A549 (cell line): ENCODE measurements at regions not wholly inside any gene's neighbourhood (a gene's known extent, or its start where the extent isn't known, plus 50 kb on each side); places are given as distances from the start of the nearest gene placed in this dataset.
"Not testable (repeated sequence)": the region's sequence is repeated elsewhere in the genome, so short reads cannot be mapped to it uniquely, and the experiment has no call there.

Source experiments
- ATAC-seq, 2 experiments: fragments of 200-7000 bp in 1 of 2; fragments of >200 bp in 1 of 2; cut with Nextera tagmentation in 1 of 2; cut with Tn5 transposase in 1 of 2; 3 replicates each; pipeline versions ENCODE4 v1.8.0 to v1.9.1; 2018 to 2020; ENCODE audit warnings: mild to moderate bottlenecking in 1 of 2, moderate library complexity in 1 of 2
- CTCF ChIA-PET: fragments of 300-600 bp; sonication (Branson Sonifier 250); formaldehyde crosslinking; extraction: SDS; loops from one replicate; lab custom pipeline; 2021; ENCODE audit warnings: antibody characterized with exemption, inconsistent platforms; lab: Yijun Ruan, JAX
- POLR2A ChIA-PET: fragments of 350-600 bp; formaldehyde crosslinking; extraction: SDS; loops from one replicate; lab custom pipeline; 2021; ENCODE audit warnings: antibody characterized with exemption, inconsistent platforms; lab: Yijun Ruan, JAX
- DNase-seq, 2 experiments: peaks; one replicate each; pipeline versions ENCODE4 v3.0.0 to v3.0.0-alpha.2; 2011 to 2016; ENCODE audit warnings: low read depth in 1 of 2, low spot score in 1 of 2
- FAIRE-seq: peaks from 2 replicates; lab custom pipeline; 2011; peaks lifted over from hg19 to GRCh38; lab: Jason Lieb, UNC
- H3K27ac ChIP-seq, 2 experiments: fragments of >200 bp; sonication (Bioruptor Twin); formaldehyde crosslinking; 3 replicates each; pipeline ENCODE4 v1.5.1; 2016 to 2017
- H3K4me1 ChIP-seq: fragments of >200 bp; sonication (Bioruptor Twin); formaldehyde crosslinking; 3 replicates; pipeline ENCODE4 v1.6.1; 2016
- H3K4me2 ChIP-seq: fragments of >200 bp; sonication (Bioruptor Twin); formaldehyde crosslinking; 3 replicates; pipeline ENCODE4 v1.6.1; 2016
- H3K4me3 ChIP-seq: fragments of >200 bp; sonication (Bioruptor Twin); formaldehyde crosslinking; 3 replicates; pipeline ENCODE4 v1.5.1; 2016
- H3K9me3 ChIP-seq: fragments of >200 bp; sonication (Bioruptor Twin); formaldehyde crosslinking; 3 replicates; pipeline ENCODE4 v1.6.1; 2016
- BHLHE40 ChIP-seq: IDR thresholded peaks from 2 replicates; pipeline ENCODE4 v1.6.1; 2012; ENCODE audit warnings: low read depth, low read length, inconsistent platforms
- EP300 ChIP-seq, 2 experiments: fragments of >200 bp; sonication (Bioruptor Twin); formaldehyde crosslinking; IDR thresholded peaks; 2 replicates in 1 of 2; 3 replicates in 1 of 2; pipeline ENCODE4 v1.6.1; 2016 to 2017
- FOSB ChIP-seq: fragments of 250-450 bp; sonication (Bioruptor Pico); IDR thresholded peaks from 2 replicates; pipeline ENCODE4 v1.5.0; 2020; ENCODE audit warnings: mild to moderate bottlenecking, moderate library complexity
- HEYL ChIP-seq: fragments of 250-450 bp; sonication (Bioruptor Pico); IDR thresholded peaks from 2 replicates; pipeline ENCODE4 v1.8.0; 2021; ENCODE audit warnings: mild to moderate bottlenecking, moderate library complexity
- HOXA7 ChIP-seq: fragments of 250-450 bp; sonication (Bioruptor Pico); IDR thresholded peaks from 2 replicates; pipeline ENCODE4 v1.5.0; 2020; ENCODE audit warnings: mild to moderate bottlenecking, moderate library complexity
- KDM5A ChIP-seq: fragments of 200-600 bp; sonication (generic); IDR thresholded peaks from 2 replicates; pipeline ENCODE4 v1.6.1; 2016; ENCODE audit warnings: antibody characterized with exemption, mild to moderate bottlenecking
- MYC ChIP-seq: IDR thresholded peaks from 2 replicates; pipeline ENCODE4 v1.6.1; 2012; ENCODE audit warnings: mild to moderate bottlenecking, inconsistent platforms, low read length, improper control_type of control experiment, borderline replicate concordance
- NPAS2 ChIP-seq: fragments of 250-450 bp; sonication (Bioruptor Pico); IDR thresholded peaks from 2 replicates; pipeline ENCODE4 v1.8.0; 2022; ENCODE audit warnings: mild to moderate bottlenecking, moderate library complexity, borderline replicate concordance
- POLR2A ChIP-seq: IDR thresholded peaks from 2 replicates; pipeline ENCODE4 v1.6.1; 2012; ENCODE audit warnings: mild to moderate bottlenecking, low read length
- RAD21 ChIP-seq, 2 experiments: fragments of >200 bp in 1 of 2; sonication (Bioruptor Twin) in 1 of 2; formaldehyde crosslinking in 1 of 2; IDR thresholded peaks in 1 of 2; conservative IDR thresholded peaks in 1 of 2; 2 replicates in 1 of 2; 3 replicates in 1 of 2; pipeline ENCODE4 v1.6.1; 2012 to 2018; ENCODE audit warnings: inconsistent platforms in 1 of 2
- RFX5 ChIP-seq: fragments of 450-650 bp; IDR thresholded peaks from 2 replicates; pipeline ENCODE4 v1.7.1; 2014; ENCODE audit warnings: antibody characterized with exemption, mild to moderate bottlenecking, moderate library complexity
- TFCP2L1 ChIP-seq: fragments of 250-450 bp; sonication (Bioruptor Pico); IDR thresholded peaks from 2 replicates; pipeline ENCODE4 v1.5.0; 2021; ENCODE audit warnings: mild to moderate bottlenecking
- WGBS: methylation state at CpG from one replicate; pipeline ENCODE4 v1.1.6; 2017; ENCODE audit errors: missing lambda C conversion rate; 5-methylcytosine and 5-hydroxymethylcytosine counted together
- TF ChIP-seq, protein P1 (sequence below): fragments of >200 bp; sonication (Bioruptor Twin); formaldehyde crosslinking; IDR thresholded peaks from 2 replicates; pipeline ENCODE4 v1.6.1; 2016
- TF ChIP-seq, protein P2 (sequence below): fragments of 250-450 bp; sonication (Bioruptor Pico); IDR thresholded peaks from 2 replicates; pipeline ENCODE4 v1.5.0; 2020; ENCODE audit warnings: low read depth, mild to moderate bottlenecking, moderate library complexity
- TF ChIP-seq, protein P3 (sequence below): IDR thresholded peaks from 2 replicates; pipeline ENCODE4 v1.6.1; 2012
- TF ChIP-seq, protein P4 (sequence below): fragments of 150-350 bp; IDR thresholded peaks from 2 replicates; pipeline ENCODE4 v1.6.1; 2014; ENCODE audit warnings: low read depth, mild to moderate bottlenecking, low read length
- TF ChIP-seq, protein P5 (sequence below): fragments of 250-450 bp; sonication (Bioruptor Pico); IDR thresholded peaks from 2 replicates; pipeline ENCODE4 v1.5.0; 2021; ENCODE audit warnings: mild to moderate bottlenecking, moderate library complexity, borderline replicate concordance

DNA sequence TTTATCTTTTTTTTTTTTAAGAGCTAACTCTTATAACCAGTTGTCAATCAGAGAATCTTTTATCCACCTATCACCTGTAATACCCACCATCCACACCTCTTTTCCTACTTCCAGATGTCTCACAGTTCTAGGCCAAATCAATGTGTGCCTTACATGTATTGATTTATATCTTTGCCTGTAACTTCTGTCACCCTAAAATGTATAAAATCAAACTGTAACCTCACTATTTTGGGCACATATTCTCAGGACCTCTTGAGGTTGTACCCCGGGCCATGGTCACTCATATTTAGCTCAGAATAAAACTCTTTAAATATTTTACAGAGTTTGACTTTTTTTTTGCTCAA lies 404.7 kb upstream of the RORB start:
- no peak for DNase-seq
- Histone ChIP-seq H3K9me3 (no peaks in the 10 kb centered on the region), H3K27ac (no peak overlapping the region), H3K4me2 (no peak overlapping the region), H3K4me1 (no peaks in the 10 kb centered on the region), H3K4me3 (no peak overlapping the region)
- ATAC-seq, result no peak
- TF ChIP-seq, protein P1, sequence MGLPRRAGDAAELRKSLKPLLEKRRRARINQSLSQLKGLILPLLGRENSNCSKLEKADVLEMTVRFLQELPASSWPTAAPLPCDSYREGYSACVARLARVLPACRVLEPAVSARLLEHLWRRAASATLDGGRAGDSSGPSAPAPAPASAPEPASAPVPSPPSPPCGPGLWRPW, result no peak
- TF ChIP-seq BHLHE40, result no peak
- TF ChIP-seq, protein P2, sequence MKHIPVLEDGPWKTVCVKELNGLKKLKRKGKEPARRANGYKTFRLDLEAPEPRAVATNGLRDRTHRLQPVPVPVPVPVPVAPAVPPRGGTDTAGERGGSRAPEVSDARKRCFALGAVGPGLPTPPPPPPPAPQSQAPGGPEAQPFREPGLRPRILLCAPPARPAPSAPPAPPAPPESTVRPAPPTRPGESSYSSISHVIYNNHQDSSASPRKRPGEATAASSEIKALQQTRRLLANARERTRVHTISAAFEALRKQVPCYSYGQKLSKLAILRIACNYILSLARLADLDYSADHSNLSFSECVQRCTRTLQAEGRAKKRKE, result no peak
- no peak for TF ChIP-seq HOXA7
- no peak for TF ChIP-seq HEYL (CRISPR knock-in tag)
- no peak for TF ChIP-seq EP300 (IDR thresholded peaks at IDR 0.05)
- no peak for TF ChIP-seq MYC
- no peak for TF ChIP-seq RAD21 (conservative IDR thresholded peaks at IDR 0.05 in 1 of 2, IDR thresholded peaks at IDR 0.05 in 1 of 2)
- no peak for TF ChIP-seq TFCP2L1 (CRISPR knock-in tag)
- WGBS, result 0% methylated on average over 1 of the region's 1 CpG
- no peak for FAIRE-seq
- ChIA-PET POLR2A (no interaction called here), CTCF (interaction anchor here (0.6 kb wide), 1 partner anchor 651 kb away, joined by 3 read pairs; no protein-coding TSS in a partner anchor)

DNA sequence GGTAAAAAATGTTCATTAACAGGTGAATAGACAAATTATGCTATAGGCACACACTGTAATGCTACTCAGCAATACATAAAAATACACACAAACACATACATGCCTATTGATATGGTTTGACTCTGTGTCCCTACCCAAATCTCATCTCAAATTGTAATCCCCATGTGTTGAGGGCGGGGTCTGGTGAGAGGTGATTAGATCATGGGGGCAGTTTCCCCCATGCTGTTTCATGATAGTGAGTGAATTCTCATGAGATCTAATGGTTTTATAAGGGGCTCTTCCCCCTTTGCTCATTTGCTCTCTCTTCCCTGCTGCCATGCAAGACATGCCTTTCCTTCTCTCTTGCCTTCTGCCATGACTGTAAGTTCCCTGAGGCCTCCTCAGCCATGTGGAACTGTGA lies 403.1 kb upstream of the RORB start:
- H3K4me2 ChIP-seq, POLR2A ChIA-PET, DNase-seq, ATAC-seq, H3K4me1 ChIP-seq, H3K4me3 ChIP-seq, H3K27ac ChIP-seq, FAIRE-seq, H3K9me3 ChIP-seq: not testable (repeated sequence)
- CTCF ChIA-PET, result interaction anchor here (0.6 to 1.1 kb wide), 2 partner anchors 9 to 548 kb away, joined by 3 read pairs; no protein-coding TSS in a partner anchor
- 0% methylated on average over 1 of the region's 1 CpG for WGBS

DNA sequence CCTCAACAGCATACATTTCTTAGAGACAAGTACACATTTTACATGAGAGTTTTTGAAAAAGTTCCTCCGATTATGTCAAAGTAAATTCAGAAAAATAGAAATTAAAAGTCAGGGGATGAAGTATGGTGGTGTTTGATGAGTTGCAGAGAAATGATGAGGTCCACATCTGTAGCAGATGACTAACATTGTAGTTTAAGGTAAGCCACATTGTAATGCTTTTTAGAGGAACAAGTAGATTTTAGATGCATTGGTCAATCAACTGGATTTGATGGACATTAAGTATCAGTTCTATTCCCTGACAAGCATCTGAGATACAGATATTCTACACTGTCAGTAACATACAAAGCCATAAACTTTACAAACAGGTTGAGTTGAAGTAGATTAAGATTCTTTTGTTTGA lies 402.4 kb upstream of the RORB start:
- Histone ChIP-seq H3K4me1 (no peaks in the 10 kb centered on the region), H3K27ac (no peak overlapping the region), H3K4me2 (no peak overlapping the region), H3K4me3 (no peak overlapping the region), H3K9me3 (no peaks in the 10 kb centered on the region)
- no peak for FAIRE-seq
- no peak for DNase-seq
- POLR2A ChIA-PET, result no interaction called here
- TF ChIP-seq MYC (no peak), FOSB (CRISPR knock-in tag) (no peak), POLR2A (no peak)
- TF ChIP-seq, protein P1, result no peak
- CTCF ChIA-PET, result interaction anchor here (1.1 kb wide), 1 partner anchor 8 kb away, joined by 3 read pairs; no protein-coding TSS in a partner anchor
- ATAC-seq, result no peak
- WGBS, result 19% methylated on average over 1 of the region's 1 CpG

DNA sequence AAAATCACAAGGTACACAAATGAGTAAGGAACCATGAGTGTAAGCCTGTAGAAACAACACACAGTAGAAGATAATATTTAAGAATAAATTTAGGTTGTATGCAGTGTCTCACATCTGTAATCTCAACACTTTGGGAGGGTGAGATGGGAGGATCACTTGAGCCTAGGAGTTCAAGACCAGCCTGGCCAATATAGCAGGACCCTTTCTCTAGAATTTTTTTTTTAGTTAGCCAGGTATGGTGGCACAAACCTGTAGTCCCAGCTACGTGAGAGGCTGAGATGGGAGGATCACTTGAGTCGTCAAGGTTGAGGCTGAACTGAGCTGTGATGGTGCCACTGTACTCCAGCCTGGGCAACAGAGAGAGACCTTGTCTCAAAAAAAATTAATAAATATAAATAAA lies 401.2 kb upstream of the RORB start:
- 0% methylated on average over 2 of the region's 2 CpGs for WGBS

More for the DNA sequence above, 401.2 kb upstream of the RORB start:
- ATAC-seq, result no peak
- ChIA-PET CTCF (no interaction called here), POLR2A (no interaction called here)
- Histone ChIP-seq H3K4me1 (no peaks in the 10 kb centered on the region), H3K9me3 (no peaks in the 10 kb centered on the region), H3K27ac (no peak overlapping the region), H3K4me3 (no peak overlapping the region), H3K4me2 (no peak overlapping the region)
- FAIRE-seq, result no peak
- DNase-seq, result no peak
- TF ChIP-seq NPAS2 (CRISPR knock-in tag), result no peak
- no peak for TF ChIP-seq KDM5A
- TF ChIP-seq, protein P3, sequence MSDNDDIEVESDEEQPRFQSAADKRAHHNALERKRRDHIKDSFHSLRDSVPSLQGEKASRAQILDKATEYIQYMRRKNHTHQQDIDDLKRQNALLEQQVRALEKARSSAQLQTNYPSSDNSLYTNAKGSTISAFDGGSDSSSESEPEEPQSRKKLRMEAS, result no peak
- TF ChIP-seq, protein P4, sequence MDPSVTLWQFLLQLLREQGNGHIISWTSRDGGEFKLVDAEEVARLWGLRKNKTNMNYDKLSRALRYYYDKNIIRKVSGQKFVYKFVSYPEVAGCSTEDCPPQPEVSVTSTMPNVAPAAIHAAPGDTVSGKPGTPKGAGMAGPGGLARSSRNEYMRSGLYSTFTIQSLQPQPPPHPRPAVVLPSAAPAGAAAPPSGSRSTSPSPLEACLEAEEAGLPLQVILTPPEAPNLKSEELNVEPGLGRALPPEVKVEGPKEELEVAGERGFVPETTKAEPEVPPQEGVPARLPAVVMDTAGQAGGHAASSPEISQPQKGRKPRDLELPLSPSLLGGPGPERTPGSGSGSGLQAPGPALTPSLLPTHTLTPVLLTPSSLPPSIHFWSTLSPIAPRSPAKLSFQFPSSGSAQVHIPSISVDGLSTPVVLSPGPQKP, result no peak
- TF ChIP-seq RFX5, result no peak
- TF ChIP-seq, protein P5, sequence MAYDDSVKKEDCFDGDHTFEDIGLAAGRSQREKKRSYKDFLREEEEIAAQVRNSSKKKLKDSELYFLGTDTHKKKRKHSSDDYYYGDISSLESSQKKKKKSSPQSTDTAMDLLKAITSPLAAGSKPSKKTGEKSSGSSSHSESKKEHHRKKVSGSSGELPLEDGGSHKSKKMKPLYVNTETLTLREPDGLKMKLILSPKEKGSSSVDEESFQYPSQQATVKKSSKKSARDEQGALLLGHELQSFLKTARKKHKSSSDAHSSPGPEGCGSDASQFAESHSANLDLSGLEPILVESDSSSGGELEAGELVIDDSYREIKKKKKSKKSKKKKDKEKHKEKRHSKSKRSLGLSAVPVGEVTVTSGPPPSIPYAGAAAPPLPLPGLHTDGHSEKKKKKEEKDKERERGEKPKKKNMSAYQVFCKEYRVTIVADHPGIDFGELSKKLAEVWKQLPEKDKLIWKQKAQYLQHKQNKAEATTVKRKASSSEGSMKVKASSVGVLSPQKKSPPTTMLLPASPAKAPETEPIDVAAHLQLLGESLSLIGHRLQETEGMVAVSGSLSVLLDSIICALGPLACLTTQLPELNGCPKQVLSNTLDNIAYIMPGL, result no peak
